HG03460 (cell line): ENCODE measurements at regions not wholly inside any gene's neighbourhood (a gene's known extent, or its start where the extent isn't known, plus 50 kb on each side); places are given as distances from the start of the nearest gene placed in this dataset.
A peak's percentile ranks its signal among the peaks of the same experiment; 100 is the strongest.

Experiments used
- ATAC-seq: cut with Tn5 transposase; IDR thresholded peaks from one replicate; pipeline ENCODE4 v1.9.1; 2021; ENCODE audit not compliant: unreplicated experiment

- ATAC-seq: no peak
Measured at GRCh38 chr13:26989957-26990713, 181.5 kb downstream of the USP12 start.

GRCh38 chr13:26989261-26989956 is 182.2 kb downstream of the USP12 start:
- ATAC-seq: no peak

GRCh38 chr13:26988059-26988769 is 183.4 kb downstream of the USP12 start:
- ATAC-seq: no peak

- no peak for ATAC-seq
Measured at GRCh38 chr13:26987486-26988013, 184.1 kb downstream of the USP12 start.

GRCh38 chr13:26985285-26985878 is 186.2 kb downstream of the USP12 start:
- ATAC-seq: peak; percentile 76

- ATAC-seq: no peak
Measured at GRCh38 chr13:26984337-26984736, 187.3 kb downstream of the USP12 start.

- ATAC-seq: no peak
Measured at GRCh38 chr13:26983543-26984320, 187.9 kb downstream of the USP12 start.

GRCh38 chr13:26980099-26981031 is 191.2 kb downstream of the USP12 start:
- no peak for ATAC-seq

GRCh38 chr13:26979334-26979733 is 192.3 kb downstream of the USP12 start:
- ATAC-seq: no peak

GRCh38 chr13:26978081-26978860 is 193.3 kb downstream of the USP12 start:
- ATAC-seq: no peak

- ATAC-seq: no peak
Measured at GRCh38 chr13:26977541-26977940, 194.1 kb downstream of the USP12 start.

GRCh38 chr13:26976313-26976712 is 195.3 kb downstream of the USP12 start:
- ATAC-seq: no peak

GRCh38 chr13:26973946-26974345 is 197.7 kb downstream of the USP12 start:
- ATAC-seq: no peak

GRCh38 chr13:26973295-26973694 is 198.3 kb downstream of the USP12 start:
- ATAC-seq: no peak

- ATAC-seq: no peak
Measured at GRCh38 chr13:26971990-26972887, 199.4 kb downstream of the USP12 start.

- no peak for ATAC-seq
Measured at GRCh38 chr13:26968431-26969341, 202.9 kb downstream of the USP12 start.
